GM18511 (cell line): ENCODE measurements at regions not wholly inside any gene's neighbourhood (a gene's known extent, or its start where the extent isn't known, plus 50 kb on each side); places are given as distances from the start of the nearest gene placed in this dataset.

Experiments
- ATAC-seq: cut with Tn5 transposase; IDR thresholded peaks from one replicate; pipeline ENCODE4 v1.9.1; 2021; ENCODE audit warnings: mild to moderate bottlenecking, moderate library complexity; ENCODE audit not compliant: unreplicated experiment

DNA sequence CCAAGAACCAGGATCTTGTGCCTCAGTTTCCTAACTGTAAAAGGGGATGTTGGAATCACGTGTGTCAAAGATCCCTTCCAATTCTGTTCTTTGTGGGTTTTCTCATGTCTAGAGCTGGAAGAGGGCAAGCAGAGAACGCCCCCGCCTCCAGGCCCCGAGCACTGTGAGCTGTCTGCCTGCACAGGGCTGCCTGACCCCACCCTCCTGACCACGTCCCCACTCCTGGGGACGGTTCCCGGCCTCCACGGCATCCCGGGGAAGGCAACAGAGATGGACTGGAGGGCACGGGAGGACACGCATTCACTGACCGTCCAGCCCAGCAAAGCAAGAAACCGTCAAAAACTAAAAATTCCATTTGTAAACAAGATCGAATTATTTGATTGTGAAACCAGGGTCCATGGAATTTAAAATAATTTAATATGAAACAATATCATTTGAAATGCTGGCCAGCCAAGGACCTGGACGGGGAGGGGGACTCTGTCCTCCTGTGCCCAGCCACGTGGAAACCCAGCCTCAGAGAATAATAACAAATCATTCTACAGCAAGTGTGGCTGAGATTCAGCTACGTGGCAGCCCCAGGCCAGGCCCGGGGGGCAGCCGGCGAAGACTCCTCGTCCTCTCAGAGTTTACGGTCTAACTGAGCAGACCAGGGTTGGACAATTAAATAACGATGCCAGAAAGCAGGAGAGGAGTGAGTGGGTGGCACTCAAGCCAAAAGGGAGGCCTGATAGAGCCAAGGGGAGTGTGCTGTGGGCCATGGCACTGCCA is 87.3 kb upstream of the DIO3 start:
- no peak for ATAC-seq

GRCh38 chr14:101474563-101475455 is 86.5 kb upstream of the DIO3 start:
- no peak for ATAC-seq

DNA sequence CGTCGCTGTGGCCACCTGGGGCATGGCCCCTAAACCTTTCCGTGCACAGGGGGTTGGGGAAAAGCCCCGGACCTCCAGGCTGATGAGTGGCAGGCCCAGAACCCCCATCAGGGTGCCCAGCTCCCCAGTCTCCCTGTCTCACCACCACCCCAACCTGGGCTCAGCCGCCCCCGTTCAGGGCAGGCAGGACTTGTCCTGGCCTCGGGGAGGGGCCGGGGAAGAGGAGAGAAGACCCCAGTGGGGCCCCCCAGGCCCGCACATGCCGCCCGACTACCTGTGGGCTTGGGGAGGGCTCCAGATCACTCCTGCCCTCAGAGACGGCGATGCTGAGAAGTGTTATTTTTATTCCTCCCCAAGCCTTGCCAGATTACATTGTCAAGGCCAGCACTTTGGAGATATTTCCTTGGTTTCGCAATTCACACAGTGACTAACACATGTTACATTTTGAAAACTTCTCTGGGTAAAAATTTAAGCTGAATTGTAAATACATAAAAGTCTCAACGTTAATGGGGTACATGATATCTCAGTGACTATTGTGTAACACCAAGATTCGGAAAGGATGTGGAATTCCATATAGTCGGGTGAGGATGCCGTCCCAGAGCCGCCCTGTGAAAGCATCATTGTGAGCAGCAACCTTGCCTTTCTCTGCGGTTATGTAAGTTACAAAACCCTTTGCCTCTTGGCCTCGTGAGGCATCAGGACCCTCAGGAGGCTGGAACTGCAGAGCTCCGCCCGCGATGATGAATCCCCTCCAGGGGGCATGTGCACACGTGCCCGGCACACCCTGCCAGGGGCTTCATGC is 85.6 kb upstream of the DIO3 start:
- no peak for ATAC-seq

- ATAC-seq, result no peak
Observed at GRCh38 chr14:101476258-101476915, 84.9 kb upstream of the DIO3 start.

DNA sequence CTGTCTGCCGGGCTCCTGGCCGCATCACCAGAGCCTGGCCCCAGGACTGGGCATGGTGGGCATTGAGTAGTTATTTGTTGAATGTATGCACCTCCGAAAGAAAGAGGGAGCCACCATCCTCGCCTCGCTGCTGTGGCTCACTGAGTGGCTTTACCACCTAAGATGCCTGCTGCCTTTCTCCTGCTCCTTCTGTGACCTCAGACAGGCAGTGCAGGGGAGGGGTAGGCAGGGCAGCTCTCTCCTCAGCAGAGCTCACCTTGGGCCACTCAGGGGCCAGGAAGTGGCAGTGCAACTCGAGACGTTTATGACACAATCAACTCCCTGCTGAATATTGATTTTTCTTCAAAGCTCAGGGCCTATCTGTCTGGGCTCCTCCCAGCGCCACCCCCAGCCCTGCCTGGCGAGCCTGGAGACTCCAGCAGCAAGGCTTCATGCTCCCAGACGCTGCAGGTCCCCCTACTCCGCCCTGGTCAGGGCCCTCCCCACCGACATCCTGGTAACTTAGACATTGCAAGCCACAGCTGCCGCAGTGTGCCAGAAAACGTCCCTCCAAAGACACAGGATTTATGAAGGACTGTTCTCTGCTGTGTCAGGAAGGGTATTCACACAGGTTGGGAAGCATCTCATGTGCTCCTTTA is 84.3 kb upstream of the DIO3 start:
- ATAC-seq, result no peak

- no peak for ATAC-seq
Observed at GRCh38 chr14:101477648-101478047, 83.6 kb upstream of the DIO3 start.

DNA sequence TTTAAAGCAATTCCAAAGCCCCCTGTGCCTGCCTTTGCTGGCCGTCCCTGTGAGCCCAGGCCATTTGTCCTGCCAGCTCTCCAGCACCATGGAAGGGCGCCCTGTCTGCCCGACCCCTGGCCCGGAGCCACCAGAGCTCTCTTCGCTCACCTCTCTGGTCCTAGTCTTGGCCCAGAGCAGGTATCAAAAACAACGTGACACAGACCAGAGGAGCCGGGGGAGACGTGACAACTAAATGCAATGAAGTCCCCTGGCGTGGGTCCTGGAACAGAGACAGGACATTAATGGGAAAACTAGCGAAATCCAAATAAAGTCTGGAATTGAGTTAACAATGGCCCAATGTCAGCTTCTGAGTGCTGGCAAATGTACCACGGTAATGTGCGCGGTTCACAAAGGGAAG is 83.2 kb upstream of the DIO3 start:
- no peak for ATAC-seq

- ATAC-seq, result no peak
Observed at GRCh38 chr14:101478796-101479410, 82.4 kb upstream of the DIO3 start.

- no peak for ATAC-seq
Observed at GRCh38 chr14:101480022-101480746, 81.1 kb upstream of the DIO3 start.

DNA sequence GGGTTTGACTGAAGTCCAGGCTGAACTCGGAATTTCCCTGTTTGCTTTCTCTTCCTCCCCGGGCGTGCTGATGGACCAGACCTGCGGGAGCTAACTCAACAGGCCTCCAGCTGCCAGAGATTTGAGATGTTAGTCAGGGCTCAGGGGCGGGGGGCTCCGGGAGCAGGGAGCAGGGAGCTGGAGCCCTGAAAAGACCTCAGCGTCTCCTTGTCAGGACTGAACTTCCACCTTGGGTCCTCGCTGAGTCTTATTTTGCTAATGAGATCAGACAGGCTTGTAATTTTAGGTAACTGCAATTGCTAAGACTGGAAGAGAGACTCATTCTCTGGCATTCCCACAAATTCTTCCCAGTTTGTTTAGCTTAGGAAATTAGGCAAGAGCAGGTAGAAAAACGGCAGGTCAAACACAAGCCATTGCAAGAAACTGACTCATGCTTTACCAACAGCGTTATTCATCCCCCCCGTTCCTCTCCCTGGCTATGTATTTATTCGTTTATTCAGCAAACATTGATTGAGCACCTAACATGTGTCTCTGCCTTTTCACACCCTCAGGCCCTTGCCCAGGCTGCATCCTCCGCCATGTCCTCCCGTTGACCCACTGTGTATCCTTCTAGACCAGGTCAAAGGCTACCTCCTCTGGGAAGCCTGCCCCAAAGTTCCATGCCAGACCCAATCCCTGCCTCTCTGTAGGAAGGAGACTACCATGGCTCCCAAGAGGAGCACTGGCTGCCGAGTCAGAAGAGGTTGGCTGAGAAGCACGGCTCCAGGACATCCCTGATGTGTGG is 80.4 kb upstream of the DIO3 start:
- ATAC-seq, result no peak

- no peak for ATAC-seq
Observed at GRCh38 chr14:101481557-101481956, 79.7 kb upstream of the DIO3 start.

DNA sequence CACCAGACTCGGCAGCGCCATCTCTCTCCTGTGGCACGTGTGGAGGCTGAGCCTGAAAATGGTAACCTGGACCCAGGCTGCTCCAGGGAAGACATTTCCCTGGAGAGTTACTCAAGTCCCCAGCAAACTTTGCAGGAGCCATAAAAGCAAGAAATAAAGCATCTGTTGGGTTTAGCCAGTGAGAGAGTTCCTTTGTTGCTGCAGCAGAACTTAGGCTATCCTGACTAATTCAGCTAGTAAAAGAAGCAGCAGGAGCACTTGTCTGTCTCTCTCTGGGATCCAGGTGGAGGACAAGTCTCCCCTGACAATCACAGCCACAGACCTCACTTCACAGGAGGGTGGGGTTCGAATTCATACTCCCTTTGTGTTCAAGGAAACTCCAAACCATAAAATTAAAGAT is 79.2 kb upstream of the DIO3 start:
- no peak for ATAC-seq

DNA sequence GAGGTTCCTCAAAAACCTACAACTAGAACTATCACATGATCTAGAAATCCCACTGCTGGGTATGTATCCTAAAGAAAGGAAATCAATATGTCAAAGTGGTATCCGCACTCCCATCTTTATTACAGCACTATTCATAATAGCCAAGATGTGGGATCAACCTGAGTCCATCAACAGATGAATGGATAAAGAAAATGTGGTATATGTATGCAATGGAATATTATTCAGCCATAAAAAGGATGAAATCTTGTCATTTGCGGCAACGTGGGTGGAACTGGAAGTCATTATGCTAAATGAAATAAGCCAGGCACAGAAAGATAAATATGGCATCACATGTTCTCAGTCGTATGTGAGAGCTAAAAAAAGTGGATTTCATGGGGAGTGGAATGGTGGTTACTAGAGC is 77.5 kb upstream of the DIO3 start:
- ATAC-seq, result no peak

DNA sequence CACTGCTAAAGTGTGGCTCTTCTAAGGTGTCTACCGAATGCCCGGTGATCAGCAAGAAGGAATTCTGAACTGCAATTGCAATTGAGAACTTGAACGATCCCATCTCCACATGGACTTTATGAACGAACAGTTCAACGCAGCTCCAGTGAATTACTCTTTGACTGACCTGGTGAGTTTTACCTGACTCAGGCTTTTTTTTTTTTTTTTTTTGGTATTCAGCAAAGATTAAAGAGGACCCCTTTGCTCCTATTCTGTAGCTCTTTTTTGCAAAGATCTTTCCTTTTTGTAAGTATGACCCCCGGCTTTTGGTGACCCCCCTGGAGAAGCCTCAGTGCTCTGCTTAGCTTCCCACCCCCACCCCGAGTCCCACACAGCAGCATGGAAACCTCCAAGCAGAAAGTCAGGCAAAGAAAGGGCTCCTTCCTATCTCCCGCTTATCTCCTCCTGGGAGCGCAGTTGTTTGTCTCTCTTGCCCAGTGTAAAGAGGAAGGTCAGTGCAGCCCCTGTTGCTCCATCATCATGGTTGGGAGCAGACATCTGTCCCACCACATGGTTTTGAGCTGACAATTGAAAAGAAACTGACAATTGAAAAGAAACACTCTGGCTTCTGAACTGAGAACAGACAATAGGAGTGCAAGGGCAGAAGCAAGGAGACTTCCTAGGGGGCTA is 72.1 kb upstream of the DIO3 start:
- no peak for ATAC-seq

- ATAC-seq, result no peak
Observed at GRCh38 chr14:101490771-101491170, 70.5 kb upstream of the DIO3 start.

DNA sequence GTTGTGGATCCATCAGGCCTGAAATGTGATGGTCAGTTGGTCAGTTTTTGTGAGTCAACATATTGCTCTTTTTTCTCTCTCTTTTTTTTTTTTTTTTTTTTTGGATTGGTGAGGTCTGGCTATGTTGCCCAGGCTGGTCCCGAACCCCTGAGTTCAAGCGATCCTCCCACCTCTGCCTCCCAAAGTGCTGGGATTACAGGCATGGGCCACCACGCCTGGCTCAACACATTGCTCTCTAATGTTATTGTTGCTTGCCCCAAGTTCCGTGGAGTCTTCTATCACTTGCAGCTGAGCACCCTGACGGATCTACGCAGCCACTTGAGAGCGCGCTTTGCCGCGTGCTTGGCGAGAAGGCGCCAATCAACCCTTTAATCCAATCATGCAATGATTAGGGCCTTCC is 69.5 kb upstream of the DIO3 start:
- ATAC-seq, result no peak

- ATAC-seq, result no peak
Observed at GRCh38 chr14:101492716-101493115, 68.6 kb upstream of the DIO3 start.

- ATAC-seq, result no peak
Observed at GRCh38 chr14:101494826-101495225, 66.5 kb upstream of the DIO3 start.
